ENCODE measurements at regions not wholly inside any gene's neighbourhood (a gene's known extent, or its start where the extent isn't known, plus 50 kb on each side); places are given as distances from the start of the nearest gene placed in this dataset.

DNA sequence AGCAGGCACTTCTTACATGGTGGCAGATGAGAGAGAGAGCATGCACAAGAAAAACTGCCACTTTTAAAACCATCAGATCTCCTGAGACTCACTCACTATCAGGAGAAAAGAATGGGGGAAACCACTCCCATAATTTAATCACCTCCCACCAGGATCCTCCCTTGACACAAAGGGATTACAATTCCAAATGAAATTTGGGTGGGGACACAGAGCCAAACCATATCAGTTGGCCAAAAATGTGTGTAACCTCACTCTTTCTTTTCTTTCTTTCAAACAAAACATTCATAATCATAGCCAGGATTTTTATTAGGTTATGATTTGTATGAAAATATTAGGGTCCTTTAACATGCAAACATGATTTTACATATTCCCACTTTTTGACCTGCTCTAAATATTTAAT lies 222.1 kb downstream of the PCDH18 start:
- H3K27me3 ChIP-seq, result no peaks in the 10 kb centered on the region
- TF ChIP-seq CTCF (IDR thresholded peaks at IDR 0.05) (no peak), EP300 (IDR thresholded peaks at IDR 0.05) (no peak), POLR2A (IDR thresholded peaks at IDR 0.05) (no peak), POLR2AphosphoS5 (IDR thresholded peaks at IDR 0.05) (no peak)
- no peak for DNase-seq
- peaks cover 0 to 6% (median 0%) of the 10 kb centered on the region in 4 donors for H3K4me1 ChIP-seq
- intact Hi-C loops (cut with DNase I; ENCODE audit: low total_unique reads), result no loop called here
- H3K36me3 ChIP-seq, result no peaks in the 10 kb centered on the region
- no peak overlapping the region for H3K27ac ChIP-seq
- no peaks in the 10 kb centered on the region for H3K9me3 ChIP-seq
- no peak overlapping the region for H3K4me3 ChIP-seq

DNA sequence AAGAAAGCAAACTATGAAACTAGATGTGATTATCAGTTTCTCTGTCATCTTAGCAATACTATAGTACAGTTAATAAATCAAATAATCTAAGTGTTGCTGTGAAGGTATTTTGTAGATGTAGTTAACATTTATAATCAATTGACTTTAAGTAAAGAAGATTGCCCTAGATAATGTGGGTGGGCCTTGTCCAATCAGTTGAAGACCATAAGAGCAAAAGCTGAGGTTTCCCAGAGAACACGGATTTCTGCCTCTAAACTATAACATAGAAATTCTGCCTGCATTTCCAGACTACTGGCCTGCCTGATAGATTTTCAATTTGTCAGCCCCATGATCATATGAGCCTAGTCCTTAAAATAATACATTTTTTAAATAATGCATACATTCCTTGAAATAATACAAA lies 222.9 kb downstream of the PCDH18 start:
- no peaks in the 10 kb centered on the region for H3K36me3 ChIP-seq

DNA sequence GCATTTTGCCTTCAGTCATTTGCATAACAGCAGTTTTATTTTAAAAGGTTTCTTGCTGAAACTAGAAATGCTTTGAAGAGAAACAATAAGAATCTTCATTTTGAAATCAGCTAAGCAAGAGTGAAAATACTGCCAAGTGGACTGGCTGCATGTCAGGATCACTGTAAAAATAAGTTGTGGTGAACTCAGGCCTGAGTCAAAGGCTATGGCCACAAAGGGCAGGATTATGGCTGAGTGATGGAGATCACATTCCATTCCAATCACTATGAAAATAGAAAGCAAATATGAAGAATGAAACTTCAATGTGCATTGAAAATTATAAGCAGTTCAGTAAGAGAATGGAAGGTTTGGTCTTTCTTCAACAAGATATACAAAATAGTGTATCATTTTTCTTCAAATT lies 224.5 kb downstream of the PCDH18 start:
- Histone ChIP-seq H3K36me3 (no peaks in the 10 kb centered on the region), H3K27me3 (no peaks in the 10 kb centered on the region), H3K27ac (no peak overlapping the region), H3K4me3 (no peak overlapping the region), H3K4me1 (peaks cover 0 to 6% (median 0%) of the 10 kb centered on the region in 4 donors), H3K9me3 (no peaks in the 10 kb centered on the region)
- TF ChIP-seq POLR2AphosphoS5 (IDR thresholded peaks at IDR 0.05), result no peak
- TF ChIP-seq POLR2A (IDR thresholded peaks at IDR 0.05), result no peak
- no peak for TF ChIP-seq CTCF (IDR thresholded peaks at IDR 0.05)
- DNase-seq, result peak in 1 of 2 donors; percentile 18
- intact Hi-C loops (cut with DNase I; ENCODE audit: low total_unique reads), result no loop called here

More for the DNA sequence above, 222.9 kb downstream of the PCDH18 start:
- Histone ChIP-seq H3K27ac (no peak overlapping the region), H3K9me3 (no peaks in the 10 kb centered on the region), H3K4me1 (peaks cover 0 to 6% (median 0%) of the 10 kb centered on the region in 4 donors), H3K4me3 (no peak overlapping the region), H3K27me3 (no peaks in the 10 kb centered on the region)
- DNase-seq, result no peak
- 72 to 88% (median 80%) methylated on average over 1 of the region's 1 CpG for WGBS, 5 donors
- intact Hi-C loops (cut with DNase I; ENCODE audit: low total_unique reads), result no loop called here
- TF ChIP-seq EP300 (IDR thresholded peaks at IDR 0.05) (no peak), POLR2AphosphoS5 (IDR thresholded peaks at IDR 0.05) (no peak), POLR2A (IDR thresholded peaks at IDR 0.05) (no peak), CTCF (IDR thresholded peaks at IDR 0.05) (no peak)

- intact Hi-C loops (cut with DNase I; ENCODE audit: low total_unique reads), result no loop called here
- DNase-seq, result no peak
- TF ChIP-seq EP300 (IDR thresholded peaks at IDR 0.05) (no peak), CTCF (IDR thresholded peaks at IDR 0.05) (no peak), POLR2AphosphoS5 (IDR thresholded peaks at IDR 0.05) (no peak), POLR2A (IDR thresholded peaks at IDR 0.05) (no peak)
- H3K27ac ChIP-seq, result no peak overlapping the region
- no peaks in the 10 kb centered on the region for H3K36me3 ChIP-seq
- H3K4me1 ChIP-seq, result no peaks in the 10 kb centered on the region
- H3K9me3 ChIP-seq, result no peaks in the 10 kb centered on the region
- H3K27me3 ChIP-seq, result no peaks in the 10 kb centered on the region
- H3K4me3 ChIP-seq, result no peak overlapping the region
These were observed 231.5 kb downstream of the PCDH18 start for GRCh38 chr4:137300776-137301175.

DNA sequence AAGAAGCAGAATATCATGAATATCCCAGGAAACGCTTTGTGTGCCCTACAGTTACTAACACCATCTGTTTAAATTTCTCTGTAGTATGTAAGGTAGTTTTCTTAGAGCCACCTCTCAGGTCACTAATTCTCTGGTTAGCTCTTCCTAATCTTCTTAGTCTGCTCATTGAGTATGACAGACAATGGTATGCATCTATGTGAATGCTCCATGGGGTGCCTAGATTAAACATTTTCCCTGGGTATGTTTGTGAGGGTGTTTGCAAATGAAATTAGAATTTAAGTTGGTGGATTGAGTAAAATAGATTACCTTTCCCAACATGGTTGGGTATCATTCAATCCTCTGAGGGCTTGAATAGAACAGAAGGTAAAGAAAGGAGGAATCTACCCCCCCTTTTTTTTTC lies 233.0 kb downstream of the PCDH18 start:
- H3K36me3 ChIP-seq, result no peaks in the 10 kb centered on the region
- DNase-seq, result no peak
- H3K27ac ChIP-seq, result no peak overlapping the region
- H3K9me3 ChIP-seq, result no peaks in the 10 kb centered on the region
- TF ChIP-seq POLR2AphosphoS5 (IDR thresholded peaks at IDR 0.05) (no peak), POLR2A (IDR thresholded peaks at IDR 0.05) (no peak), CTCF (IDR thresholded peaks at IDR 0.05) (no peak), EP300 (IDR thresholded peaks at IDR 0.05) (no peak)
- H3K4me3 ChIP-seq, result no peak overlapping the region
- intact Hi-C loops (cut with DNase I; ENCODE audit: low total_unique reads), result no loop called here
- H3K27me3 ChIP-seq, result no peaks in the 10 kb centered on the region
- no peaks in the 10 kb centered on the region for H3K4me1 ChIP-seq
- WGBS, 5 donors, result 71 to 95% (median 89%) methylated on average over 1 of the region's 1 CpG

Measured in stomach (tissue), 8 donors.